ENCODE measurements at regions not wholly inside any gene's neighbourhood (a gene's known extent, or its start where the extent isn't known, plus 50 kb on each side); places are given as distances from the start of the nearest gene placed in this dataset.

GRCh38 chr21:24014381-24014780 lies 1592.9 kb downstream of the MRPL39 start:
- TF ChIP-seq, protein P1, sequence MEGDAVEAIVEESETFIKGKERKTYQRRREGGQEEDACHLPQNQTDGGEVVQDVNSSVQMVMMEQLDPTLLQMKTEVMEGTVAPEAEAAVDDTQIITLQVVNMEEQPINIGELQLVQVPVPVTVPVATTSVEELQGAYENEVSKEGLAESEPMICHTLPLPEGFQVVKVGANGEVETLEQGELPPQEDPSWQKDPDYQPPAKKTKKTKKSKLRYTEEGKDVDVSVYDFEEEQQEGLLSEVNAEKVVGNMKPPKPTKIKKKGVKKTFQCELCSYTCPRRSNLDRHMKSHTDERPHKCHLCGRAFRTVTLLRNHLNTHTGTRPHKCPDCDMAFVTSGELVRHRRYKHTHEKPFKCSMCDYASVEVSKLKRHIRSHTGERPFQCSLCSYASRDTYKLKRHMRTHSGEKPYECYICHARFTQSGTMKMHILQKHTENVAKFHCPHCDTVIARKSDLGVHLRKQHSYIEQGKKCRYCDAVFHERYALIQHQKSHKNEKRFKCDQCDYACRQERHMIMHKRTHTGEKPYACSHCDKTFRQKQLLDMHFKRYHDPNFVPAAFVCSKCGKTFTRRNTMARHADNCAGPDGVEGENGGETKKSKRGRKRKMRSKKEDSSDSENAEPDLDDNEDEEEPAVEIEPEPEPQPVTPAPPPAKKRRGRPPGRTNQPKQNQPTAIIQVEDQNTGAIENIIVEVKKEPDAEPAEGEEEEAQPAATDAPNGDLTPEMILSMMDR (IDR thresholded peaks at IDR 0.05) = no peak
- no peak for TF ChIP-seq POLR2A (IDR thresholded peaks at IDR 0.05)

Data from lower leg skin (tissue), 3 donors.